Esophagus squamous epithelium (tissue), 4 donors: ENCODE measurements at regions not wholly inside any gene's neighbourhood (a gene's known extent, or its start where the extent isn't known, plus 50 kb on each side); places are given as distances from the start of the nearest gene placed in this dataset.

Source experiments
- CTCF ChIP-seq, 6 experiments: fragments of 450-650 bp in 4 of 6; fragments of 200-600 bp in 2 of 6; sonication (generic) in 2 of 6; IDR thresholded peaks; one replicate each; pipeline ENCODE4 v1.5.1; 2016 to 2019; ENCODE audit warnings: antibody characterized with exemption in 6 of 6, mild to moderate bottlenecking in 4 of 6, moderate library complexity in 4 of 6
- POLR2A ChIP-seq, 4 donors: fragments of 450-650 bp; IDR thresholded peaks; one replicate each; pipeline ENCODE4 v1.6.1; 2017; ENCODE audit warnings: antibody characterized with exemption in 4 of 4, mild to moderate bottlenecking in 4 of 4, moderate library complexity in 3 of 4

- TF ChIP-seq CTCF (IDR thresholded peaks at IDR 0.05) (no peak), POLR2A (IDR thresholded peaks at IDR 0.05) (no peak)
Observed at GRCh38 chr7:119472408-119473038, 800.5 kb upstream of the KCND2 start.
